ENCODE measurements at regions not wholly inside any gene's neighbourhood (a gene's known extent, or its start where the extent isn't known, plus 50 kb on each side); places are given as distances from the start of the nearest gene placed in this dataset.

- DNase-seq (ENCODE audit: low spot score, unreplicated experiment): no peak
- H3K4me3 Mint-ChIP-seq (ENCODE audit: low read depth): no peak overlapping the region
- no peak overlapping the region for H3K27ac Mint-ChIP-seq
- no peaks in the 10 kb centered on the region for H3K9me3 Mint-ChIP-seq (ENCODE audit: low read depth)
- H3K27me3 Mint-ChIP-seq: no peaks in the 10 kb centered on the region
- no peak for TF ChIP-seq CTCF (IDR thresholded peaks at IDR 0.05; ENCODE audit: unreplicated experiment)
- H3K4me1 Mint-ChIP-seq (ENCODE audit: low read depth): peaks cover 6% of the 10 kb centered on the region
- no peaks in the 10 kb centered on the region for H3K36me3 Mint-ChIP-seq (ENCODE audit: insufficient read depth)
Measured at GRCh38 chr1:199082778-199083389, 444.0 kb downstream of the PTPRC start.

- TF ChIP-seq CTCF (IDR thresholded peaks at IDR 0.05; ENCODE audit: unreplicated experiment): no peak
- no peak for DNase-seq (ENCODE audit: low spot score, unreplicated experiment)
- Mint-ChIP-seq H3K9me3 (ENCODE audit: low read depth) (no peaks in the 10 kb centered on the region), H3K27me3 (no peaks in the 10 kb centered on the region), H3K36me3 (ENCODE audit: insufficient read depth) (no peaks in the 10 kb centered on the region), H3K4me1 (ENCODE audit: low read depth) (peaks cover 7% of the 10 kb centered on the region), H3K27ac (no peak overlapping the region), H3K4me3 (ENCODE audit: low read depth) (no peak overlapping the region)
Measured at GRCh38 chr1:199083680-199084079, 444.8 kb downstream of the PTPRC start.

- Mint-ChIP-seq H3K4me1 (ENCODE audit: low read depth) (peaks cover 7% of the 10 kb centered on the region), H3K4me3 (ENCODE audit: low read depth) (no peak overlapping the region)
- DNase-seq (ENCODE audit: low spot score, unreplicated experiment): no peak
Measured at GRCh38 chr1:199084293-199084692, 445.5 kb downstream of the PTPRC start.

GRCh38 chr1:199085903-199086302 is 447.1 kb downstream of the PTPRC start:
- Mint-ChIP-seq H3K4me1 (ENCODE audit: low read depth) (peaks cover 7% of the 10 kb centered on the region), H3K27ac (no peak overlapping the region), H3K4me3 (ENCODE audit: low read depth) (no peak overlapping the region), H3K36me3 (ENCODE audit: insufficient read depth) (no peaks in the 10 kb centered on the region), H3K27me3 (no peaks in the 10 kb centered on the region), H3K9me3 (ENCODE audit: low read depth) (no peaks in the 10 kb centered on the region)
- no peak for DNase-seq (ENCODE audit: low spot score, unreplicated experiment)
- TF ChIP-seq CTCF (IDR thresholded peaks at IDR 0.05; ENCODE audit: unreplicated experiment): no peak

More at GRCh38 chr1:199084293-199084692, 445.5 kb downstream of the PTPRC start:
- Mint-ChIP-seq H3K27ac (no peak overlapping the region), H3K27me3 (no peaks in the 10 kb centered on the region), H3K9me3 (ENCODE audit: low read depth) (no peaks in the 10 kb centered on the region), H3K36me3 (ENCODE audit: insufficient read depth) (no peaks in the 10 kb centered on the region)
- TF ChIP-seq CTCF (IDR thresholded peaks at IDR 0.05; ENCODE audit: unreplicated experiment): no peak

- no peaks in the 10 kb centered on the region for H3K9me3 Mint-ChIP-seq (ENCODE audit: low read depth)
- H3K4me3 Mint-ChIP-seq (ENCODE audit: low read depth): no peak overlapping the region
- no peak overlapping the region for H3K27ac Mint-ChIP-seq
- TF ChIP-seq CTCF (IDR thresholded peaks at IDR 0.05; ENCODE audit: unreplicated experiment): no peak
- no peaks in the 10 kb centered on the region for H3K36me3 Mint-ChIP-seq (ENCODE audit: insufficient read depth)
- no peak for DNase-seq (ENCODE audit: low spot score, unreplicated experiment)
- peaks cover 7% of the 10 kb centered on the region for H3K4me1 Mint-ChIP-seq (ENCODE audit: low read depth)
- no peaks in the 10 kb centered on the region for H3K27me3 Mint-ChIP-seq
Measured at GRCh38 chr1:199087144-199087543, 448.3 kb downstream of the PTPRC start.
